DND-41 (cell line): ENCODE measurements at regions not wholly inside any gene's neighbourhood (a gene's known extent, or its start where the extent isn't known, plus 50 kb on each side); places are given as distances from the start of the nearest gene placed in this dataset.

Experiments
- ATAC-seq: fragments of 200-7000 bp; cut with Tn5 transposase; 3 replicates; pipeline ENCODE4 v1.9.1; 2021; ENCODE audit warnings: low read depth; ENCODE audit not compliant: insufficient read depth
- DNase-seq: peaks from one replicate; pipeline ENCODE4 v3.0.0-alpha.2; 2020
- H2AFZ ChIP-seq: 2 replicates; pipeline ENCODE4 v1.6.0; 2012; ENCODE audit warnings: low read depth, low read length
- H3K27ac ChIP-seq: 2 replicates; pipeline ENCODE4 v1.5.1; 2012; ENCODE audit warnings: low read length, inconsistent platforms
- H3K27me3 ChIP-seq: fragments of 200-600 bp; sonication (generic); 2 replicates; pipeline ENCODE4 v1.6.0; 2012; ENCODE audit warnings: low read length, mild to moderate bottlenecking, inconsistent platforms; ENCODE audit not compliant: insufficient read depth, poor library complexity
- H3K36me3 ChIP-seq: 2 replicates; pipeline ENCODE4 v1.5.1; 2012; ENCODE audit warnings: low read length, inconsistent platforms; ENCODE audit not compliant: insufficient read depth
- H3K4me1 ChIP-seq: 2 replicates; pipeline ENCODE4 v1.5.1; 2012; ENCODE audit warnings: mild to moderate bottlenecking, low read length; ENCODE audit not compliant: insufficient read depth
- H3K4me2 ChIP-seq: 2 replicates; pipeline ENCODE4 v1.6.0; 2012; ENCODE audit warnings: mild to moderate bottlenecking, moderate library complexity, low read length, inconsistent platforms; ENCODE audit not compliant: insufficient read depth
- H3K4me3 ChIP-seq, 2 experiments: fragments of 200-600 bp in 1 of 2; shearing (Covaris generic) in 1 of 2; 2 replicates each; pipeline ENCODE4 v1.5.1; 2012 to 2016; ENCODE audit warnings: inconsistent platforms in 2 of 2, low read length in 2 of 2, mild to moderate bottlenecking in 2 of 2, low read depth in 1 of 2, moderate library complexity in 1 of 2
- H3K79me2 ChIP-seq: 2 replicates; pipeline ENCODE4 v1.6.0; 2012; ENCODE audit warnings: low read length, inconsistent platforms; ENCODE audit not compliant: insufficient read depth
- H3K9ac ChIP-seq: 2 replicates; pipeline ENCODE4 v1.6.0; 2012; ENCODE audit warnings: low read depth, mild to moderate bottlenecking, inconsistent platforms, low read length, moderate library complexity
- H3K9me3 ChIP-seq: 2 replicates; pipeline ENCODE4 v1.5.1; 2012; ENCODE audit warnings: low read length, moderate library complexity, mild to moderate bottlenecking, inconsistent platforms; ENCODE audit not compliant: insufficient read depth, severe bottlenecking
- H4K20me1 ChIP-seq: 2 replicates; pipeline ENCODE4 v1.6.0; 2012; ENCODE audit warnings: low read length; ENCODE audit not compliant: insufficient read depth
- CTCF ChIP-seq: IDR thresholded peaks from 2 replicates; pipeline ENCODE4 v1.5.1; 2012; ENCODE audit warnings: borderline replicate concordance, low read length, moderate library complexity, mild to moderate bottlenecking; ENCODE audit not compliant: poor library complexity, severe bottlenecking; ENCODE audit errors: extremely low read depth
- EZH2 ChIP-seq: IDR thresholded peaks from 3 replicates; pipeline ENCODE4 v1.6.1; 2012; ENCODE audit warnings: borderline replicate concordance, low read depth, mild to moderate bottlenecking, moderate library complexity, low read length, inconsistent platforms; ENCODE audit not compliant: severe bottlenecking

- DNase-seq = no peak
- no peak overlapping the region for H3K4me2 ChIP-seq
- H3K27me3 ChIP-seq = peaks cover 30% of the 10 kb centered on the region
- no peak overlapping the region for H3K4me3 ChIP-seq
- no peaks in the 10 kb centered on the region for H3K9me3 ChIP-seq
- no peak overlapping the region for H3K27ac ChIP-seq
- no peaks in the 10 kb centered on the region for H3K4me1 ChIP-seq
- no peak overlapping the region for H3K9ac ChIP-seq
- no peaks in the 10 kb centered on the region for H3K36me3 ChIP-seq
- H2AFZ ChIP-seq = no peak overlapping the region
- TF ChIP-seq CTCF = no peak
- TF ChIP-seq EZH2 = no peak
- H3K79me2 ChIP-seq = no peaks in the 10 kb centered on the region
- no peak for ATAC-seq
- no peaks in the 10 kb centered on the region for H4K20me1 ChIP-seq
These were observed 87.8 kb upstream of the TOP3B start for GRCh38 chr22:22070371-22070824.

GRCh38 chr22:22069450-22070370 is 87.1 kb upstream of the TOP3B start:
- Histone ChIP-seq H2AFZ (no peak overlapping the region), H3K36me3 (no peaks in the 10 kb centered on the region), H3K27ac (no peak overlapping the region), H4K20me1 (no peaks in the 10 kb centered on the region), H3K4me1 (no peaks in the 10 kb centered on the region), H3K9me3 (no peaks in the 10 kb centered on the region), H3K79me2 (no peaks in the 10 kb centered on the region), H3K9ac (no peak overlapping the region), H3K4me2 (no peak overlapping the region), H3K4me3 (no peak overlapping the region), H3K27me3 (peaks cover 23% of the 10 kb centered on the region)
- no peak for ATAC-seq
- TF ChIP-seq EZH2 = no peak
- no peak for TF ChIP-seq CTCF
- DNase-seq = no peak

- TF ChIP-seq CTCF = no peak
- no peak for TF ChIP-seq EZH2
- Histone ChIP-seq H3K79me2 (no peaks in the 10 kb centered on the region), H3K4me1 (no peaks in the 10 kb centered on the region), H4K20me1 (no peaks in the 10 kb centered on the region), H3K9ac (no peak overlapping the region), H2AFZ (no peak overlapping the region), H3K27me3 (peaks cover 14% of the 10 kb centered on the region), H3K36me3 (no peaks in the 10 kb centered on the region), H3K4me2 (no peak overlapping the region), H3K27ac (no peak overlapping the region), H3K4me3 (no peak overlapping the region), H3K9me3 (no peaks in the 10 kb centered on the region)
- no peak for ATAC-seq
- no peak for DNase-seq
These were observed 86.1 kb upstream of the TOP3B start for GRCh38 chr22:22068657-22069056.
